SIG-M5 (cell line): ENCODE measurements at regions not wholly inside any gene's neighbourhood (a gene's known extent, or its start where the extent isn't known, plus 50 kb on each side); places are given as distances from the start of the nearest gene placed in this dataset.
"Not testable (repeated sequence)": the region's sequence is repeated elsewhere in the genome, so short reads cannot be mapped to it uniquely, and the experiment has no call there.

ENCODE experiments used
- DNase-seq: peaks from one replicate; lab custom pipeline; 2025; lab: John Stamatoyannopoulos, UW

GRCh38 chr7:96770758-96771157, 61.1 kb upstream of the SEM1 start:
- DNase-seq = no peak

GRCh38 chr7:96772139-96772694, 62.6 kb upstream of the SEM1 start:
- no peak for DNase-seq

- no peak for DNase-seq
These were observed 63.8 kb upstream of the SEM1 start for GRCh38 chr7:96773483-96773882.

- DNase-seq = no peak
These were observed 64.7 kb upstream of the SEM1 start for GRCh38 chr7:96774358-96774757.

- DNase-seq = no peak
These were observed 65.4 kb upstream of the SEM1 start for GRCh38 chr7:96775046-96775445.

GRCh38 chr7:96778263-96778662, 68.6 kb upstream of the SEM1 start:
- no peak for DNase-seq

GRCh38 chr7:96781919-96782318, 72.3 kb upstream of the SEM1 start:
- DNase-seq = no peak

- not testable (repeated sequence) for DNase-seq
These were observed 73.1 kb upstream of the SEM1 start for GRCh38 chr7:96782686-96783298.

GRCh38 chr7:96784597-96784996, 75.0 kb upstream of the SEM1 start:
- no peak for DNase-seq

GRCh38 chr7:96786261-96786997, 76.8 kb upstream of the SEM1 start:
- no peak for DNase-seq

- DNase-seq = no peak
These were observed 77.4 kb upstream of the SEM1 start for GRCh38 chr7:96786998-96787395.

- DNase-seq = no peak
These were observed 80.3 kb upstream of the SEM1 start for GRCh38 chr7:96789914-96790313.

- no peak for DNase-seq
These were observed 82.5 kb upstream of the SEM1 start for GRCh38 chr7:96792115-96792514.

GRCh38 chr7:96794063-96794462, 84.4 kb upstream of the SEM1 start:
- DNase-seq = no peak

GRCh38 chr7:96800122-96800521, 90.5 kb upstream of the SEM1 start:
- DNase-seq = no peak

- no peak for DNase-seq
These were observed 91.2 kb upstream of the SEM1 start for GRCh38 chr7:96800824-96801223.

- no peak for DNase-seq
These were observed 109.6 kb upstream of the SEM1 start for GRCh38 chr7:96819111-96819700.

GRCh38 chr7:96821131-96821530, 111.5 kb upstream of the SEM1 start:
- DNase-seq = not testable (repeated sequence)

GRCh38 chr7:96822824-96823223, 113.2 kb upstream of the SEM1 start:
- no peak for DNase-seq

- DNase-seq = no peak
These were observed 113.6 kb upstream of the SEM1 start for GRCh38 chr7:96823274-96823673.

GRCh38 chr7:96824686-96825085, 115.0 kb upstream of the SEM1 start:
- DNase-seq = no peak

- no peak for DNase-seq
These were observed 115.6 kb upstream of the SEM1 start for GRCh38 chr7:96825285-96825684.

- no peak for DNase-seq
These were observed 116.4 kb upstream of the SEM1 start for GRCh38 chr7:96826089-96826488.
